ENCODE measurements at regions not wholly inside any gene's neighbourhood (a gene's known extent, or its start where the extent isn't known, plus 50 kb on each side); places are given as distances from the start of the nearest gene placed in this dataset.

- TF ChIP-seq ZBTB40 (IDR thresholded peaks at IDR 0.05) (no peak), ZBTB40 (CRISPR knock-in tag; IDR thresholded peaks at IDR 0.05) (no peak), TOPORS (CRISPR knock-in tag; IDR thresholded peaks at IDR 0.05) (no peak), IRF2 (CRISPR knock-in tag; IDR thresholded peaks at IDR 0.05) (no peak), ZNF280B (CRISPR knock-in tag; IDR thresholded peaks at IDR 0.05; ENCODE audit: borderline replicate concordance) (no peak), ZFYVE20 (CRISPR knock-in tag; IDR thresholded peaks at IDR 0.05; ENCODE audit: borderline replicate concordance, low read depth) (no peak), HMG20B (CRISPR knock-in tag; conservative IDR thresholded peaks at IDR 0.05) (no peak), ZNF383 (CRISPR knock-in tag; IDR thresholded peaks at IDR 0.05; ENCODE audit: borderline replicate concordance) (no peak), ZBTB8A (CRISPR knock-in tag; IDR thresholded peaks at IDR 0.05; ENCODE audit: borderline replicate concordance, low read depth) (no peak), PRMT3 (CRISPR knock-in tag; IDR thresholded peaks at IDR 0.05; ENCODE audit: borderline replicate concordance, low read depth) (no peak), ZNF530 (CRISPR knock-in tag; IDR thresholded peaks at IDR 0.05; ENCODE audit: low read depth) (no peak), ZNF281 (CRISPR knock-in tag; IDR thresholded peaks at IDR 0.05; ENCODE audit: borderline replicate concordance) (no peak)
Measured at GRCh38 chr21:36606983-36607325, 92.0 kb upstream of the SIM2 start (continued).

Data from HepG2 (cell line).